Large intestine (tissue), 3 donors: ENCODE measurements at regions not wholly inside any gene's neighbourhood (a gene's known extent, or its start where the extent isn't known, plus 50 kb on each side); places are given as distances from the start of the nearest gene placed in this dataset.
"Not testable (repeated sequence)": the region's sequence is repeated elsewhere in the genome, so short reads cannot be mapped to it uniquely, and the experiment has no call there.

ENCODE experiments used
- DNase-seq, 2 donors: peaks; one replicate each; pipeline versions ENCODE4 v3.0.0 to v3.0.0-alpha.2; 2013
- H3K27ac ChIP-seq: one replicate; pipeline ENCODE4 v1.5.1; 2013; ENCODE audit warnings: low read length
- H3K27me3 ChIP-seq: 2 replicates; pipeline ENCODE4 v1.6.1; 2013; ENCODE audit warnings: low read length; ENCODE audit not compliant: control insufficient read depth, insufficient read depth
- H3K36me3 ChIP-seq: 2 replicates; pipeline ENCODE4 v1.6.1; 2013; ENCODE audit warnings: low read length; ENCODE audit not compliant: control insufficient read depth, insufficient read depth
- H3K4me1 ChIP-seq: one replicate; pipeline ENCODE4 v1.6.1; 2013; ENCODE audit warnings: low read length; ENCODE audit not compliant: control insufficient read depth, insufficient read depth
- H3K4me3 ChIP-seq: one replicate; pipeline ENCODE4 v1.5.1; 2013; ENCODE audit warnings: low read length
- H3K9me3 ChIP-seq: one replicate; pipeline ENCODE4 v1.6.1; 2013; ENCODE audit warnings: mild to moderate bottlenecking, low read depth, low read length, moderate library complexity; ENCODE audit not compliant: control insufficient read depth
- WGBS: methylation state at CpG from one replicate; pipeline ENCODE4 v1.1.5; 2013; ENCODE audit warnings: low lambda C conversion rate; ENCODE audit not compliant: insufficient coverage; 5-methylcytosine and 5-hydroxymethylcytosine counted together

DNA sequence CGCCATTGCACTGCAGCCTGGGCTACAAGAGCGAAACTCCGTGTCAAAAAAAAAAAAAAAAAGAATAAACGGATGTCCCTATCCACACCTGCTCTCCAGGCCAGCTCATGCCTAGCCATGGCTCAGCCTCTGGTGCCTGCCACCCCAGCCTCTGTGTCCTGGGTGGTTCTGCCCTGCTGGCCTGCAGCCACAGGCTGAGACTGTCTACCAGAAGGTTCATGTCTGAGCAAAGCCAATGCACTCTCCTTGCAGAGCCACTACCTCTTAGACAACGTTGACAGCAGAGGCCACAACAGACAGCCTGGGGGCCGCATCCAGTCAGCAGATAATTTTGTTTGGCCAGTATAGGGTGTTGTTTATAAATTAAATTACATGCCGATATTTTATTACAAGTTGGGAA, 127.7 kb downstream of the ASB7 start:
- H3K27ac ChIP-seq = no peak overlapping the region
- no peaks in the 10 kb centered on the region for H3K9me3 ChIP-seq
- WGBS = no CpG with 5 or more reads among the region's 7 CpGs
- no peak for DNase-seq
- no peaks in the 10 kb centered on the region for H3K36me3 ChIP-seq
- H3K4me1 ChIP-seq = peaks cover 20% of the 10 kb centered on the region
- no peaks in the 10 kb centered on the region for H3K27me3 ChIP-seq
- H3K4me3 ChIP-seq = no peak overlapping the region

DNA sequence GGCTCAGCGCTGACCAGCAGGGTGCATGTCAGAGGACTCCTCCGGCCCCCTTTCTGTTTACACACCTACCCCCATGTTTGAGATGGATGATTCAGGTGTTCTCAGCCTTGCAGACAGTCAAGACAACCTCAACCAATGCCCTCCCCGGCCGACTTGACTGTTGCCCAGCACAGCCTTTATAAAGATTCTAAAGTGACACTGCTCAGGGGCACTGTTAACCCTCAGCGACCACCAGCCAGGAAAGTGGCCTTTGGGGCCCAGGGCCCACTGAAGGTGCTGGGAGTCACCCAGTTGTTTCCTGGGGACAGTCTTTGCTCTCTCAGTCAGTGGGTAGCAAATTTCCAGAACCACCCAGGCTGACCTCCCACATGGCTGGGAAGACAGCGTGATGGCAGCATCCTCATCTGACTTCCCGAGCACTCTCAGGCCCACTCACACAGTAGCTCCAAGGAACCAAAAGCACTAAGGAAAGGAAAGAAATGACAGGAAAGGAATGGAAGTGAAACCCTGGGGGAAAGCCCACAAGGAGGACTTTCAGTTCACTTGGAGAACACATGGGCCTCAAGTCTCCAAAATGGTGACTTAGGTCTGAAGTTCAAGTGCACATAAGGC, 128.4 kb downstream of the ASB7 start:
- Histone ChIP-seq H3K27ac (no peak overlapping the region), H3K36me3 (no peaks in the 10 kb centered on the region), H3K9me3 (no peaks in the 10 kb centered on the region), H3K4me3 (no peak overlapping the region), H3K4me1 (peaks cover 20% of the 10 kb centered on the region), H3K27me3 (no peaks in the 10 kb centered on the region)
- WGBS = no CpG with 5 or more reads among the region's 7 CpGs
- DNase-seq = peak in 1 of 2 donors; percentile 35

DNA sequence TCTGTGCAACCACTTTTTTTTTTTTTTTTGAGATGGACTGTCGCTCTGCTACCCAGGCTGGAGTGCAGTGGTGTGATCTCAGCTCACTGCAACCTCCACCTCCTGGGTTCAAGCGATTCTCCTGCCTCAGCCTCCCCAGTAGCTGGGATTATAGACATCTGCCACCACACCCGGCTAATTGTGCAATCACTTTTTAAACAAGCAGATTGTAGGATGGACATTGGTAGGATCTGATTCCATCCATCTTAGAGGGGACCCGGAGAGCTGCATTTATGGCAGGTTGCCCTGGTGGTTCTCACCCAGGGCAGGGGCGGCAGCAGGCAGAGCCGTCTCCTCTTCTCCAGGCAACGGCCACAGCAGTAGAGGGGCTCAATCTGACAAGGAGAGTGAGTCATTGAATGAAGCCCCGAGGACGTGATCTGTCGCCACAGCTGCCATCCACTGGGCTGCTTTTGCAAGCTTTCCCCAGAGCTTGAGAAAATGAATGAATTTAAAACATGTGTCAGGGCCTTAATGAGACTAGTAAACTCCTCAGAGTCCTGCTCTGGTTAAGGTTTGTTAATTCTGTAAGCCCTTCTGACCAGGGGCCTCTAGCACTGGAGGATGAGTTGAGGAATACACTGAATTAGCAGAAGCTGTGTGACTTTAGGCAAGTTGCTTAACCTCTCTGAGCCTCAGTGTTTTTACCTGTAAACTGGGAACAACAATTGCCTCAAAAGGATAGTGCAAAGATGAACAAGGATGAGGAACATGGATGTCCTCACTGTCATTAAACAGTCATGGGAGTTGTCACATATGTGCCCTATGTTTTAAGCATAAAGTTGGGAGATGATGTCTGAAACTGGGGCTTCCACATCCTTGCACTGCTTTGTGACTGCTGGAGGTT, 129.1 kb downstream of the ASB7 start:
- no peaks in the 10 kb centered on the region for H3K9me3 ChIP-seq
- H3K4me1 ChIP-seq = peaks cover 20% of the 10 kb centered on the region
- no CpG with 5 or more reads among the region's 10 CpGs for WGBS
- no peaks in the 10 kb centered on the region for H3K27me3 ChIP-seq
- H3K4me3 ChIP-seq = no peak overlapping the region
- no peaks in the 10 kb centered on the region for H3K36me3 ChIP-seq
- peak overlapping the region; percentile 21 for H3K27ac ChIP-seq
- no peak for DNase-seq

DNA sequence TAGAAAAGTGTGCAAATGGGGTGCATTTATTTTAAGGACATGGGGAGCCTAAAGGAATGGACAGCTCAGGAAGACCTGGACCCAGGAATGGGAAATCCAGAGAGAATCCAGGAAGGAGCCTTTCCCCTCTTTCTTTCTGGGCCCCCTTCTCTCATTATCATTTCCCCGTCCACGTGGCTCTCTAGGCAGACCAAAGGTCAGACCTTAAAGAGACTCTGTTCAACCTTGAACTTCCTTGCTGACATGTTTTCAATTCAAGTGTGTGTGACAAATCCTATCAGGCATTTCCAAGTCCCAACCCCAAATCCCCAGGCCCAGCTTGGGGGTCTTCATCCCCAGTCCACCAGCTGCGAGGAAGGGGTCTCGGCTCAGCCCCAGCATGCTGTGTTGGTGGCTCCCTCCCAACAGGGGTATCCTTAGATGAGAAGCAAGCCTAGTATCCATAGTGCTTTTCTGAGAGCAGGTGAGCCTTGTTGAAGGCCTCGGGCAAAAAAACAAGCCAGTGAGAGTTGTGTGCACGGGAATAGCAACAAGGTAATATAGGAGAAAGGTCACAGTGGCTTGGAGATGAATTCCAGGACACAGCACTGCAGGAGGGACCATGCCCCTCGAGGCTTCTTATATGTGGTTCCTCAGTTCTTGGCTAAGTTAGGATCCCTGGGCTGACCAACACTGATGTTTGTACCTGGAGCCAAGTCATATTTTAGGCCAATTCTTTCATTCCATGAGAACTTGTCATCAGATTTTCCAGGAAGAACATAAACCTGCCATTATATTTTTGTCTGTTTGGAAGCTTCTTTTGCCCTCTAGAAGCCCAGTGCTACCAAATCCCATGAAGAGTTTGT, 130.0 kb downstream of the ASB7 start:
- Histone ChIP-seq H3K4me1 (peaks cover 20% of the 10 kb centered on the region), H3K36me3 (no peaks in the 10 kb centered on the region), H3K27me3 (no peaks in the 10 kb centered on the region), H3K27ac (peak overlapping the region; percentile 43), H3K4me3 (no peak overlapping the region), H3K9me3 (no peaks in the 10 kb centered on the region)
- DNase-seq = peak in 1 of 2 donors; percentile 76
- 33% methylated on average over 2 of the region's 7 CpGs for WGBS

DNA sequence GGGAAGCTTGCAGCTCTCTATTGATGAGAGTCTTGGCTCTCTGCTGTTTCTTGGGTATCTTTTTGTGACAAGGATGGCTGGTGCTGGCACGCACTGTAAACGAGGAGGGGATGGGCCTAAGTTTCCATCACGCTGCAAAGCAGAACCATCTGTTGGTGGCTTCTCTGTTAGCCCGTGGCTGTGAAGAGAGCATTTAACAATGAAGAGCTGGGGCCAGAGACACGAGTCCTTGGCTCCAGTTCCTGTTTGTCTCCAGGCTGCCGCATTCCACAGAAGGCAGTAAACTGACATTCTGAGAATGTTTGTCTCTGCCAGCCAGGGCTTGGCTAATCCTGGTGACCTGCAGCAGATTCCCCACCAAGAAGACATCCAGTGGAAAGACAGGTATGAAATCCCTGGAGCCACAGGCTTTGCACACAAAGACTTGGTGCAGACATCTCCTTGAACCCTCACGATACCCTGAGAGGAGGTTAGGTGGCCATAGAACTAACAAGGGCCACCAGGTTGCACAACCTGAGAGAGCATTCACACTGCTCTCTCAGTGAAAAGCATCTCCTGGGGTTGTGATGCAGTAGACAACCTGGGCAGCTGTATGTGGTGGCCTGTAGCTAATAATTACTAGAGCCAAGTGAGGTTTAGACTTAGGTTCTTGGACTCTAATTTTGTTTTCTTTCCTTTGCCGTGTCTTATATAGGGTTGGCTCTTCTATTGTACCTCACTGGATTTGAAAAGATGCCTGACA, 130.9 kb downstream of the ASB7 start:
- Histone ChIP-seq H3K36me3 (no peaks in the 10 kb centered on the region), H3K27ac (no peak overlapping the region), H3K4me3 (no peak overlapping the region), H3K9me3 (no peaks in the 10 kb centered on the region), H3K27me3 (no peaks in the 10 kb centered on the region), H3K4me1 (peaks cover 20% of the 10 kb centered on the region)
- WGBS = 80% methylated on average over 1 of the region's 8 CpGs
- DNase-seq = no peak

DNA sequence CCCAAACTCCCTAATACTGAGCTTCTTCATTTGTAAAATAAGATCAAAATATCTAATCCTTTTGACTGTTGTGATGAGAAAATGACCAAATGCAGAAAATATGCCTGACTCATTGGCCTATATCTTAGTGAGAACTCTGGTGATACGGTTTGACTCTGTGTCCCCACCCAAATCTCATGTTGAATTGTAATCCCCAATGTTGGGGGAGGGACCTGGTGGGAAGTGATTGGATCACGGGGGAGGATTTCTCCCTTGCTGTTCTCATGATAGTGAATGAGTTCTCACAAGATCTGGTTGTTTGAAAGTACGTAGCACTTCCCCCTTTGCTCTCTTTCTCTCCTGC, 131.4 kb downstream of the ASB7 start:
- no CpG with 5 or more reads among the region's 3 CpGs for WGBS
- H3K4me1 ChIP-seq = peaks cover 20% of the 10 kb centered on the region
- H3K27ac ChIP-seq, H3K36me3 ChIP-seq, H3K27me3 ChIP-seq, DNase-seq, H3K9me3 ChIP-seq, H3K4me3 ChIP-seq: not testable (repeated sequence)

DNA sequence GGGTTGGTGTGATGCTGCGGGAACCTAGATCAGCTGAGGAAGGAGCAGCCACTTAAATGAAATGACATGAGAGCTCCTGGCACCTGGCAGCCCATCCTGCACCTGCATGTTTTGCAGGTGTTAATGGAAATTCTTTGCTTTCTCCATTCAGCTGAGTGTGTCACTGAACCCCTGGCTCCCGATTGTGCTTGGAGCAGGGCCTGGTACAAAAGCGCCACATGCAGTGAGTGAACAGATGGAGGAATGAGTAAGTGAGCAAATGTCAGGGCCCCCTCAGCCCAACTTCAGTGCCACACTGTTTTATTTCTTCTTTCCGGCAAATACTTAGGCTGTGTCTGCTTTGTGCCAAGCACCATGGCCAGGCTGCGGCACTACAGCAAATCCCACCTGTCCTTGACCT, 132.2 kb downstream of the ASB7 start:
- no peak for DNase-seq
- Histone ChIP-seq H3K27ac (no peak overlapping the region), H3K36me3 (no peaks in the 10 kb centered on the region), H3K9me3 (no peaks in the 10 kb centered on the region), H3K27me3 (no peaks in the 10 kb centered on the region), H3K4me1 (peaks cover 20% of the 10 kb centered on the region), H3K4me3 (no peak overlapping the region)
- WGBS = no CpG with 5 or more reads among the region's 5 CpGs

DNA sequence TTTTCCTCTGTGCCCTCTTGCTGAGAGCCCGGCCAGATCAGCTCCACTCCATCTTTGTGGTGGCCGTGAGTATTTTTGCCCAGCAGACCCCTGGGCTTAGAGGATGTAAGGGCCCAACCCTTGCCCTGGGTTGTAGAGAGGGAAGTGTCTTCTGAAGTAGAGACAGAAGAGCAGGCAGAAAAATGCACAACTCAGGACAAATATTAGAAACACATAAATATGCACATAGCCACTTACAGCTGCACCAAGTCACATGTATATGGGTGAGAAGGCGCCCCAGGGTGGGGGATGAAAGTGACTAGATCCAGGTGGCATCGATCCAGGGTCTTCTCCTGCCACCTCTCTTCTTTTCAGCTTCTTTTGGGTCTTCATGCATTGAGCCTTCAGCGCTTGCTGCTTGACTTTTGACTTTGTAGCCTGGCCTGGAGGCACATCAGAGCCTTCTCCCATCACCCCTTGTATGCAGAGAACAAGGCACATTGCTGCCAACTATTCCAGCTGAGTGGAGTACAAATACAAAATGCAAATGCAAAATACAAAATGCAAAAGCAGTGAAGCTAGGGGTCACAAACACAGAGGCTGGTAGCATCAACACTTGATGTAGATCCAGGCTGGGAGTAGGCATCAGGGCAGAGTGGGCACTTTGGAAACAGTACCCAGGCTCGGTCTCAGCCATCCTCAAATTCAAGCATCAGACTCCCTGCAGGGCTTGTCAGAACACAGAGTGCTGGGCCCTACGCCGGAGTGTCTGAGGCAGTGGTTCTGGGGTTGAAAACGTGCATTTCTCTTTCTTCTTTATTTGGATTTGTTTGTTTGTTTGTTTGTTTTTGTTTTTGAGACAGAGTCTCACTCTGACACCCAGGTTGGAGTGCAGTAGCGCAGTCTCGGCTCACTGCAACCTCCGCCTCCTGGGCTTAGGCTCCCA, 133.0 kb downstream of the ASB7 start:
- no peaks in the 10 kb centered on the region for H3K9me3 ChIP-seq
- no peaks in the 10 kb centered on the region for H3K36me3 ChIP-seq
- no peaks in the 10 kb centered on the region for H3K27me3 ChIP-seq
- no peak overlapping the region for H3K4me3 ChIP-seq
- WGBS = 60% methylated on average over 1 of the region's 12 CpGs
- DNase-seq = no peak
- peaks cover 20% of the 10 kb centered on the region for H3K4me1 ChIP-seq
- no peak overlapping the region for H3K27ac ChIP-seq

DNA sequence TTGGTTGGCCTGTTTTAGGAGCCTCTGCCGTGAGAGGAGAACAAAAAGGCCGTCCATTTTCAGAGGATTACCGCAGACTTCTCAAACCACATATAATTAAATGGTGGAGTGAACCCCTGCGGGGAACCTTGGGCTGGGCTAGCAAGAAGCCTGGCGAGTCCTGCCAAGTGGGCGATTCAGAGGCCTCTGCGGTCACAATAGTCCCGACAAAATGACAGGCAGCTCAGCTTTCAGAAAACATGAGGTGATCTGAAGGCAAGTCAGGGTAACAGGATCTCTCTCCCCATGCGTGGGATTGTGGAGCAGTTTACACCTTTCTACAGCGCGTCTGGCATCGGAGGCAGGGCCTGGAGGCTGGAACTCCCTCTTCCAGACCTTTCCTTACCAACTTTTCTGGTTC, 134.8 kb downstream of the ASB7 start:
- Histone ChIP-seq H3K4me3 (no peak overlapping the region), H3K36me3 (no peaks in the 10 kb centered on the region), H3K4me1 (peaks cover 9% of the 10 kb centered on the region), H3K9me3 (no peaks in the 10 kb centered on the region), H3K27me3 (no peaks in the 10 kb centered on the region), H3K27ac (no peak overlapping the region)
- WGBS = 60% methylated on average over 1 of the region's 12 CpGs
- DNase-seq = no peak
